ENCODE measurements at regions not wholly inside any gene's neighbourhood (a gene's known extent, or its start where the extent isn't known, plus 50 kb on each side); places are given as distances from the start of the nearest gene placed in this dataset.

DNA sequence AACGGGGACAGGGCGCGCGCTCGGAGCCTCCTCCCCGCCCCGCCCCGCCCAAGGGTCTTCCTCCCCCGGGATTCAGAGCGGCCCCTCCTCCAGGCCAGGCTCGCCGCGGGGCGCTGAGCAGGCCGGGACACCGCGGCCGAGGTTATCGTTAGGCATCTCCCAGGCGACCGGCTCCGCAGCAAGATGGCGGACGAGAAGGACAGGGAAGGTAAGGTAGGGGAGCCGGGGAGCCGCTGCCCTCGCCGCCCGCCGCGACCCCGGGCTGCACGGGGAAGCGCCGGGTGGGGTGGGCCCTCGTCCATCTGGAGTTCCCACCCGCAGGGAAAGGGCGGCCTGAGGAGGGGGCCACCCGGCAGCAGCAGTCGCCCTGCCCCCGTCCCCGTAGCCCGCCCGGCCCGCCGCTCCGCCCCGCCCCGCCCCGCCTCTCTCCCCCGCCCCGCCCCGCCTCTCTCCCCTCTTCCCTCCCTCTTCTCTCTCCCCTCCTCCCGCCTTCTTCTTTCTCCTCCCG is 105.9 kb upstream of the HNRNPU start:
- ATAC-seq: peak; percentile 83
- TF ChIP-seq RARB (CRISPR knock-in tag; IDR thresholded peaks at IDR 0.05): peak; percentile 3; the same call in 1 of the 2 replicates
- peak; percentile 55; the same call in 1 of the 2 replicates for TF ChIP-seq GLIS3 (CRISPR knock-in tag; IDR thresholded peaks at IDR 0.05)
- TF ChIP-seq, protein P1, sequence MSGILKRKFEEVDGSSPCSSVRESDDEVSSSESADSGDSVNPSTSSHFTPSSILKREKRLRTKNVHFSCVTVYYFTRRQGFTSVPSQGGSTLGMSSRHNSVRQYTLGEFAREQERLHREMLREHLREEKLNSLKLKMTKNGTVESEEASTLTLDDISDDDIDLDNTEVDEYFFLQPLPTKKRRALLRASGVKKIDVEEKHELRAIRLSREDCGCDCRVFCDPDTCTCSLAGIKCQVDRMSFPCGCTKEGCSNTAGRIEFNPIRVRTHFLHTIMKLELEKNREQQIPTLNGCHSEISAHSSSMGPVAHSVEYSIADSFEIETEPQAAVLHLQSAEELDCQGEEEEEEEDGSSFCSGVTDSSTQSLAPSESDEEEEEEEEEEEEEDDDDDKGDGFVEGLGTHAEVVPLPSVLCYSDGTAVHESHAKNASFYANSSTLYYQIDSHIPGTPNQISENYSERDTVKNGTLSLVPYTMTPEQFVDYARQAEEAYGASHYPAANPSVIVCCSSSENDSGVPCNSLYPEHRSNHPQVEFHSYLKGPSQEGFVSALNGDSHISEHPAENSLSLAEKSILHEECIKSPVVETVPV (CRISPR knock-in tag; IDR thresholded peaks at IDR 0.05): no peak
- TF ChIP-seq, protein P2, sequence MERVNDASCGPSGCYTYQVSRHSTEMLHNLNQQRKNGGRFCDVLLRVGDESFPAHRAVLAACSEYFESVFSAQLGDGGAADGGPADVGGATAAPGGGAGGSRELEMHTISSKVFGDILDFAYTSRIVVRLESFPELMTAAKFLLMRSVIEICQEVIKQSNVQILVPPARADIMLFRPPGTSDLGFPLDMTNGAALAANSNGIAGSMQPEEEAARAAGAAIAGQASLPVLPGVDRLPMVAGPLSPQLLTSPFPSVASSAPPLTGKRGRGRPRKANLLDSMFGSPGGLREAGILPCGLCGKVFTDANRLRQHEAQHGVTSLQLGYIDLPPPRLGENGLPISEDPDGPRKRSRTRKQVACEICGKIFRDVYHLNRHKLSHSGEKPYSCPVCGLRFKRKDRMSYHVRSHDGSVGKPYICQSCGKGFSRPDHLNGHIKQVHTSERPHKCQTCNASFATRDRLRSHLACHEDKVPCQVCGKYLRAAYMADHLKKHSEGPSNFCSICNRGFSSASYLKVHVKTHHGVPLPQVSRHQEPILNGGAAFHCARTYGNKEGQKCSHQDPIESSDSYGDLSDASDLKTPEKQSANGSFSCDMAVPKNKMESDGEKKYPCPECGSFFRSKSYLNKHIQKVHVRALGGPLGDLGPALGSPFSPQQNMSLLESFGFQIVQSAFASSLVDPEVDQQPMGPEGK (CRISPR knock-in tag; IDR thresholded peaks at IDR 0.05; ENCODE audit: borderline replicate concordance): 0 out of 2 replicates have a peak, but pooled peaks have one; percentile 46
- no peak for TF ChIP-seq ZFP30 (CRISPR knock-in tag; IDR thresholded peaks at IDR 0.05)
- TF ChIP-seq ZC3H10 (CRISPR knock-in tag; IDR thresholded peaks at IDR 0.05): peak; percentile 60; the same call in 1 of the 2 replicates
- no peak for TF ChIP-seq ESRRG (CRISPR knock-in tag; IDR thresholded peaks at IDR 0.05)
- no peak for TF ChIP-seq ISL1 (CRISPR knock-in tag; IDR thresholded peaks at IDR 0.05)

DNA sequence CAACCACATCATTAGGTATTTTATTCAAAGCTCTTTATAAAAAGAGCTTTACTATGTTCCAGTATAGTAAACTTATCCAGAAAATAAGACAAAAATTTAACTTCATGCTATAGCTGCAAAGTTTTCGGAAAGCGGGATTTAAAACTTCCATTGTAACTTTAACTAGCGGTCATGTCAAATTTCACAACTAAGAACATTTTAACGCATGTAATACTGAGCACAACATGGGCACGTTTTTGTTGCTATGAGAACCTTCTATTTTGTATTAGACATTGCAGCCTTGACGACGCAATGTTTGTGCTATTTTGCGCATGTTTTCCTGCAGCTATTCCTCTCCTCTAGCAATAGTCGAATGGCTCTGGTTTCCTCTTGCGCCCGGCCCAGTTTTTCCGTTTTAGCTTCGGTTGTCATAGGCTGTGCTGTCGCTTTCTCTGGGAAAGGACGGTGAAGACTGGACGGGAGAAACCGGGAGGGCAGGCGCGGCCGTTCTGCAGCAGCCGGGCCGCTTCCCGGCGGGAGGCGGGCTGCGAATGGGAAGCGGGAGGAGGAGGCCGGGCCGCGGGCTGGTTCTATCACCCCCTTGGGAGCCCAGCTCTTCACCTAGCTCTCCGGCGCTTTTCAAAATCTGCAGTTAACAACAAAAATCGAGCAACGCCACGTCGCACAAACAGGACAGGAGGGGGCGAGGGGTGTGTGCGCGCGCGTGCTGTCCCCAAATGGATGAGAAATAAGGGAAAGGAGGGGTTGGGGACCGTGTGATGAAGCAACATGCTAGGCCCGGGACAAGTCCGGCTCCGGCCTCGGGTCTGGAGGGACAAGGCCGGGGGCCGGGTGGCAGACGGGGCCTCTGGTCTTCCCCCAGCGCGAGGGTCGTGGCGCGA is 105.3 kb upstream of the HNRNPU start:
- peak; percentile 44; the same call in 1 of the 2 replicates for TF ChIP-seq RARB (CRISPR knock-in tag; IDR thresholded peaks at IDR 0.05)
- TF ChIP-seq TOX (CRISPR knock-in tag; IDR thresholded peaks at IDR 0.05; ENCODE audit: borderline replicate concordance): 0 out of 2 replicates have a peak, but pooled peaks have one; percentile 21
- no peak for TF ChIP-seq TCF4 (CRISPR knock-in tag; IDR thresholded peaks at IDR 0.05; ENCODE audit: borderline replicate concordance)
- ATAC-seq: peak; percentile 58

DNA sequence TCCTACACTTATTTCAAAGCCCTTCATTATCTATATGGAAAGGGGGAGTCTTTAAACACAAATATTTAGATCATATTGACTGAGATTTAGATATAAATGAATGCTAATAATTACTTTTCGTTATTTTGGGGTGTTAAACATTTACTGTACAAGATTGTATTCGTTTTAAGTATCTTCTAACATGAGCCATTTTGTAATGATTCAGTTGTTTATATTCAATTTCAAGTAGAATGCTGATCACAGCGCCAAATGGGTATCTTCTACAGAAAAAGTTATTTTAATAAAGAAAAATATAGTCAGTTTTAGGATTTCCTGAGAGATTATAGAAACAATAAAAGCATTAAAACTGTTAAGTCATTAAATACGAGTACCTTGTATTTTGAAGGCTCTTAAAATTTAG is 104.5 kb upstream of the HNRNPU start:
- ATAC-seq: no peak
- TF ChIP-seq, protein P3, sequence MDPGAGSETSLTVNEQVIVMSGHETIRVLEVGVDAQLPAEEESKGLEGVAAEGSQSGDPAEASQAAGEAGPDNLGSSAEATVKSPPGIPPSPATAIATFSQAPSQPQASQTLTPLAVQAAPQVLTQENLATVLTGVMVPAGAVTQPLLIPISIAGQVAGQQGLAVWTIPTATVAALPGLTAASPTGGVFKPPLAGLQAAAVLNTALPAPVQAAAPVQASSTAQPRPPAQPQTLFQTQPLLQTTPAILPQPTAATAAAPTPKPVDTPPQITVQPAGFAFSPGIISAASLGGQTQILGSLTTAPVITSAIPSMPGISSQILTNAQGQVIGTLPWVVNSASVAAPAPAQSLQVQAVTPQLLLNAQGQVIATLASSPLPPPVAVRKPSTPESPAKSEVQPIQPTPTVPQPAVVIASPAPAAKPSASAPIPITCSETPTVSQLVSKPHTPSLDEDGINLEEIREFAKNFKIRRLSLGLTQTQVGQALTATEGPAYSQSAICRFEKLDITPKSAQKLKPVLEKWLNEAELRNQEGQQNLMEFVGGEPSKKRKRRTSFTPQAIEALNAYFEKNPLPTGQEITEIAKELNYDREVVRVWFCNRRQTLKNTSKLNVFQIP (CRISPR knock-in tag; IDR thresholded peaks at IDR 0.05; ENCODE audit: borderline replicate concordance, low read depth): no peak
- TF ChIP-seq, protein P1 (CRISPR knock-in tag; IDR thresholded peaks at IDR 0.05): no peak
- TF ChIP-seq GLIS3 (CRISPR knock-in tag; IDR thresholded peaks at IDR 0.05) (no peak), ZFP30 (CRISPR knock-in tag; IDR thresholded peaks at IDR 0.05) (no peak), ARNTL (CRISPR knock-in tag; IDR thresholded peaks at IDR 0.05; ENCODE audit: borderline replicate concordance, low read depth) (no peak), PPARA (CRISPR knock-in tag; IDR thresholded peaks at IDR 0.05; ENCODE audit: borderline replicate concordance) (no peak), ZFP3 (CRISPR knock-in tag; IDR thresholded peaks at IDR 0.05) (no peak), RARB (CRISPR knock-in tag; IDR thresholded peaks at IDR 0.05) (no peak), SNAI2 (CRISPR knock-in tag; IDR thresholded peaks at IDR 0.05) (no peak), ESRRG (CRISPR knock-in tag; IDR thresholded peaks at IDR 0.05) (no peak), ZNF8 (CRISPR knock-in tag; IDR thresholded peaks at IDR 0.05) (no peak), ZNF565 (CRISPR knock-in tag; conservative IDR thresholded peaks at IDR 0.05; ENCODE audit: low read depth) (no peak)
- TF ChIP-seq, protein P2 (CRISPR knock-in tag; IDR thresholded peaks at IDR 0.05; ENCODE audit: borderline replicate concordance): no peak
- TF ChIP-seq, protein P4, sequence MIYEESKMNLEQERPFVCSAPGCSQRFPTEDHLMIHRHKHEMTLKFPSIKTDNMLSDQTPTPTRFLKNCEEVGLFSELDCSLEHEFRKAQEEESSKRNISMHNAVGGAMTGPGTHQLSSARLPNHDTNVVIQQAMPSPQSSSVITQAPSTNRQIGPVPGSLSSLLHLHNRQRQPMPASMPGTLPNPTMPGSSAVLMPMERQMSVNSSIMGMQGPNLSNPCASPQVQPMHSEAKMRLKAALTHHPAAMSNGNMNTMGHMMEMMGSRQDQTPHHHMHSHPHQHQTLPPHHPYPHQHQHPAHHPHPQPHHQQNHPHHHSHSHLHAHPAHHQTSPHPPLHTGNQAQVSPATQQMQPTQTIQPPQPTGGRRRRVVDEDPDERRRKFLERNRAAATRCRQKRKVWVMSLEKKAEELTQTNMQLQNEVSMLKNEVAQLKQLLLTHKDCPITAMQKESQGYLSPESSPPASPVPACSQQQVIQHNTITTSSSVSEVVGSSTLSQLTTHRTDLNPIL (CRISPR knock-in tag; IDR thresholded peaks at IDR 0.05; ENCODE audit: low read depth): no peak
- TF ChIP-seq, protein P5, sequence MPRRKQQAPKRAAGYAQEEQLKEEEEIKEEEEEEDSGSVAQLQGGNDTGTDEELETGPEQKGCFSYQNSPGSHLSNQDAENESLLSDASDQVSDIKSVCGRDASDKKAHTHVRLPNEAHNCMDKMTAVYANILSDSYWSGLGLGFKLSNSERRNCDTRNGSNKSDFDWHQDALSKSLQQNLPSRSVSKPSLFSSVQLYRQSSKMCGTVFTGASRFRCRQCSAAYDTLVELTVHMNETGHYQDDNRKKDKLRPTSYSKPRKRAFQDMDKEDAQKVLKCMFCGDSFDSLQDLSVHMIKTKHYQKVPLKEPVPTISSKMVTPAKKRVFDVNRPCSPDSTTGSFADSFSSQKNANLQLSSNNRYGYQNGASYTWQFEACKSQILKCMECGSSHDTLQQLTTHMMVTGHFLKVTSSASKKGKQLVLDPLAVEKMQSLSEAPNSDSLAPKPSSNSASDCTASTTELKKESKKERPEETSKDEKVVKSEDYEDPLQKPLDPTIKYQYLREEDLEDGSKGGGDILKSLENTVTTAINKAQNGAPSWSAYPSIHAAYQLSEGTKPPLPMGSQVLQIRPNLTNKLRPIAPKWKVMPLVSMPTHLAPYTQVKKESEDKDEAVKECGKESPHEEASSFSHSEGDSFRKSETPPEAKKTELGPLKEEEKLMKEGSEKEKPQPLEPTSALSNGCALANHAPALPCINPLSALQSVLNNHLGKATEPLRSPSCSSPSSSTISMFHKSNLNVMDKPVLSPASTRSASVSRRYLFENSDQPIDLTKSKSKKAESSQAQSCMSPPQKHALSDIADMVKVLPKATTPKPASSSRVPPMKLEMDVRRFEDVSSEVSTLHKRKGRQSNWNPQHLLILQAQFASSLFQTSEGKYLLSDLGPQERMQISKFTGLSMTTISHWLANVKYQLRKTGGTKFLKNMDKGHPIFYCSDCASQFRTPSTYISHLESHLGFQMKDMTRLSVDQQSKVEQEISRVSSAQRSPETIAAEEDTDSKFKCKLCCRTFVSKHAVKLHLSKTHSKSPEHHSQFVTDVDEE (CRISPR knock-in tag; IDR thresholded peaks at IDR 0.05): no peak

Data from SK-N-SH treated with all-trans-retinoic acid at 6 μM for 48 hours (cell line).